ENCODE measurements at regions not wholly inside any gene's neighbourhood (a gene's known extent, or its start where the extent isn't known, plus 50 kb on each side); places are given as distances from the start of the nearest gene placed in this dataset.

GRCh38 chr9:87282538-87282937 is 215.1 kb upstream of the DAPK1 start:
- DNase-seq (ENCODE audit: low read depth), result no peak

- no peak for DNase-seq (ENCODE audit: low read depth)
These were observed 214.1 kb upstream of the DAPK1 start for GRCh38 chr9:87283585-87283984.

- no peak for DNase-seq (ENCODE audit: low read depth)
These were observed 212.3 kb upstream of the DAPK1 start for GRCh38 chr9:87285183-87285850.

- DNase-seq (ENCODE audit: low read depth), result no peak
These were observed 211.2 kb upstream of the DAPK1 start for GRCh38 chr9:87286506-87286905.

GRCh38 chr9:87290241-87291052 is 207.2 kb upstream of the DAPK1 start:
- DNase-seq (ENCODE audit: low read depth), result peak; percentile 78

- DNase-seq (ENCODE audit: low read depth), result no peak
These were observed 205.0 kb upstream of the DAPK1 start for GRCh38 chr9:87292449-87293191.

- DNase-seq (ENCODE audit: low read depth), result no peak
These were observed 203.5 kb upstream of the DAPK1 start for GRCh38 chr9:87294126-87294525.

GRCh38 chr9:87300915-87301314 is 196.8 kb upstream of the DAPK1 start:
- no peak for DNase-seq (ENCODE audit: low read depth)

- DNase-seq (ENCODE audit: low read depth), result no peak
These were observed 196.3 kb upstream of the DAPK1 start for GRCh38 chr9:87301371-87301770.

GRCh38 chr9:87305151-87305550 is 192.5 kb upstream of the DAPK1 start:
- DNase-seq (ENCODE audit: low read depth), result no peak

- no peak for DNase-seq (ENCODE audit: low read depth)
These were observed 191.7 kb upstream of the DAPK1 start for GRCh38 chr9:87306006-87306405.

- DNase-seq (ENCODE audit: low read depth), result no peak
These were observed 189.8 kb upstream of the DAPK1 start for GRCh38 chr9:87307848-87308247.

GRCh38 chr9:87309236-87309635 is 188.4 kb upstream of the DAPK1 start:
- DNase-seq (ENCODE audit: low read depth), result no peak

GRCh38 chr9:87310827-87311523 is 186.7 kb upstream of the DAPK1 start:
- DNase-seq (ENCODE audit: low read depth), result no peak

- DNase-seq (ENCODE audit: low read depth), result no peak
These were observed 178.0 kb upstream of the DAPK1 start for GRCh38 chr9:87319656-87320055.

GRCh38 chr9:87320146-87320884 is 177.4 kb upstream of the DAPK1 start:
- DNase-seq (ENCODE audit: low read depth), result no peak

GRCh38 chr9:87322840-87323635 is 174.6 kb upstream of the DAPK1 start:
- no peak for DNase-seq (ENCODE audit: low read depth)

GRCh38 chr9:87323928-87324327 is 173.7 kb upstream of the DAPK1 start:
- DNase-seq (ENCODE audit: low read depth), result no peak

- DNase-seq (ENCODE audit: low read depth), result no peak
These were observed 173.0 kb upstream of the DAPK1 start for GRCh38 chr9:87324613-87325194.

GRCh38 chr9:87327575-87328125 is 170.0 kb upstream of the DAPK1 start:
- DNase-seq (ENCODE audit: low read depth), result no peak

All from non-pigmented ciliary epithelial cell (primary cell).